ENCODE measurements at regions not wholly inside any gene's neighbourhood (a gene's known extent, or its start where the extent isn't known, plus 50 kb on each side); places are given as distances from the start of the nearest gene placed in this dataset.

DNA sequence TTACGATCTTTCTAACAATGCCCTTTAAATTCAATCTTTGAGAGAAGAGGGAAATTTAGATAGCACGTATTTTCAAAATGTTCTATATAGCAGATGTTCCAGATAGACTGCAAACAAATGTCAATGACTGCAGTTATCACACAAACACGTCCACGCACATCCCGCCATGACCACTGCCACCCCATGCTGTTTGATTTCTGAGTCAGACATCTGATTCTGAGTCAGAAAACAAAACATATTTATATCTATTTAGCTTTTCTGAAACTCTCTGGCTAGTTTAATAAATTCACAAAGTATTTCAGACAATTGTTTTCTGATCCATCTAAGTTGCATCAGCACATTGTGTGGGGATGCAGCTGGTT is 105.9 kb upstream of the BCAT1 start:
- TF ChIP-seq, protein P1, sequence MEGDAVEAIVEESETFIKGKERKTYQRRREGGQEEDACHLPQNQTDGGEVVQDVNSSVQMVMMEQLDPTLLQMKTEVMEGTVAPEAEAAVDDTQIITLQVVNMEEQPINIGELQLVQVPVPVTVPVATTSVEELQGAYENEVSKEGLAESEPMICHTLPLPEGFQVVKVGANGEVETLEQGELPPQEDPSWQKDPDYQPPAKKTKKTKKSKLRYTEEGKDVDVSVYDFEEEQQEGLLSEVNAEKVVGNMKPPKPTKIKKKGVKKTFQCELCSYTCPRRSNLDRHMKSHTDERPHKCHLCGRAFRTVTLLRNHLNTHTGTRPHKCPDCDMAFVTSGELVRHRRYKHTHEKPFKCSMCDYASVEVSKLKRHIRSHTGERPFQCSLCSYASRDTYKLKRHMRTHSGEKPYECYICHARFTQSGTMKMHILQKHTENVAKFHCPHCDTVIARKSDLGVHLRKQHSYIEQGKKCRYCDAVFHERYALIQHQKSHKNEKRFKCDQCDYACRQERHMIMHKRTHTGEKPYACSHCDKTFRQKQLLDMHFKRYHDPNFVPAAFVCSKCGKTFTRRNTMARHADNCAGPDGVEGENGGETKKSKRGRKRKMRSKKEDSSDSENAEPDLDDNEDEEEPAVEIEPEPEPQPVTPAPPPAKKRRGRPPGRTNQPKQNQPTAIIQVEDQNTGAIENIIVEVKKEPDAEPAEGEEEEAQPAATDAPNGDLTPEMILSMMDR (conservative IDR thresholded peaks at IDR 0.05; ENCODE audit: low read depth, low read length), result no peak
- no peak for TF ChIP-seq EZH2phosphoT487 (IDR thresholded peaks at IDR 0.05; ENCODE audit: borderline replicate concordance, low read length)

Data from PC-3 (cell line).